Uterus (tissue), 2 donors: ENCODE measurements at regions not wholly inside any gene's neighbourhood (a gene's known extent, or its start where the extent isn't known, plus 50 kb on each side); places are given as distances from the start of the nearest gene placed in this dataset.
A peak's percentile ranks its signal among the peaks of the same experiment; 100 is the strongest.
"Not testable (repeated sequence)": the region's sequence is repeated elsewhere in the genome, so short reads cannot be mapped to it uniquely, and the experiment has no call there.

Experiments
- CTCF ChIP-seq, 4 experiments: fragments of 200-600 bp in 2 of 4; fragments of 450-650 bp in 2 of 4; sonication (generic) in 2 of 4; IDR thresholded peaks; one replicate each; pipeline ENCODE4 v1.5.1; 2016 to 2019; ENCODE audit warnings: antibody characterized with exemption in 4 of 4, mild to moderate bottlenecking in 2 of 4, moderate library complexity in 1 of 4
- POLR2A ChIP-seq, 2 donors: fragments of 450-650 bp; IDR thresholded peaks; one replicate each; pipeline ENCODE4 v1.6.1; 2016; ENCODE audit warnings: antibody characterized with exemption in 2 of 2, mild to moderate bottlenecking in 1 of 2, moderate library complexity in 1 of 2

- TF ChIP-seq POLR2A (IDR thresholded peaks at IDR 0.05): not testable (repeated sequence)
- peak in 2 of 4 experiments; percentile 3 to 17 for TF ChIP-seq CTCF (IDR thresholded peaks at IDR 0.05)
These were observed 123.8 kb upstream of the ARHGEF26 start for GRCh38 chr3:153997364-153997763.
